ENCODE measurements at regions not wholly inside any gene's neighbourhood (a gene's known extent, or its start where the extent isn't known, plus 50 kb on each side); places are given as distances from the start of the nearest gene placed in this dataset.

DNA sequence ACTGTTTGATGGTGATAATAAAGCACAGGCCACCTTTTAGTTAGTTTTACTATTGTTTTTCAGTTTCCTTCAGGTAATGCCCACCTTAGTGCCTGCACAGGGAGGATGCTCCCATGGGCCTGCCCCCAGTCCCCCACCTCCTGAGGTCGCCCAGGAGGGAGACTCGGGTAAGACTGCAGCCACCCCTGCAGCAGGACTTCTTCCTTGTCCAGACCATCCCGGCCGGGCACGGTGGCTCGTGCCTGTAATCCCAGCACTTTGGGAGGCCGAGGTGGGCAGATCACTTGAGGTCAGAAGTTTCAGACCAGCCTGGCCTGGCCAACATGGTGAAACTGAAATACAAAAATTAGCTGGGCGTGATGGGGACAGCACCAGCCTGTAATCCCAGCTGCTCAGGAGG, 68.1 kb upstream of the TANC1 start:
- TF ChIP-seq, protein P1, sequence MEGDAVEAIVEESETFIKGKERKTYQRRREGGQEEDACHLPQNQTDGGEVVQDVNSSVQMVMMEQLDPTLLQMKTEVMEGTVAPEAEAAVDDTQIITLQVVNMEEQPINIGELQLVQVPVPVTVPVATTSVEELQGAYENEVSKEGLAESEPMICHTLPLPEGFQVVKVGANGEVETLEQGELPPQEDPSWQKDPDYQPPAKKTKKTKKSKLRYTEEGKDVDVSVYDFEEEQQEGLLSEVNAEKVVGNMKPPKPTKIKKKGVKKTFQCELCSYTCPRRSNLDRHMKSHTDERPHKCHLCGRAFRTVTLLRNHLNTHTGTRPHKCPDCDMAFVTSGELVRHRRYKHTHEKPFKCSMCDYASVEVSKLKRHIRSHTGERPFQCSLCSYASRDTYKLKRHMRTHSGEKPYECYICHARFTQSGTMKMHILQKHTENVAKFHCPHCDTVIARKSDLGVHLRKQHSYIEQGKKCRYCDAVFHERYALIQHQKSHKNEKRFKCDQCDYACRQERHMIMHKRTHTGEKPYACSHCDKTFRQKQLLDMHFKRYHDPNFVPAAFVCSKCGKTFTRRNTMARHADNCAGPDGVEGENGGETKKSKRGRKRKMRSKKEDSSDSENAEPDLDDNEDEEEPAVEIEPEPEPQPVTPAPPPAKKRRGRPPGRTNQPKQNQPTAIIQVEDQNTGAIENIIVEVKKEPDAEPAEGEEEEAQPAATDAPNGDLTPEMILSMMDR (IDR thresholded peaks at IDR 0.05; ENCODE audit: low read depth, low read length), result no peak
- no peak overlapping the region for H3K4me3 ChIP-seq (ENCODE audit: low read depth, low read length)
- no peak for DNase-seq
- no peaks in the 10 kb centered on the region for H3K9me3 ChIP-seq
- no peaks in the 10 kb centered on the region for H3K36me3 ChIP-seq
- H3K4me1 ChIP-seq, result 0 out of 2 replicates have a peak, but pooled peaks cover 3% of the 10 kb centered on the region
- H3K27me3 ChIP-seq, result no peaks in the 10 kb centered on the region

DNA sequence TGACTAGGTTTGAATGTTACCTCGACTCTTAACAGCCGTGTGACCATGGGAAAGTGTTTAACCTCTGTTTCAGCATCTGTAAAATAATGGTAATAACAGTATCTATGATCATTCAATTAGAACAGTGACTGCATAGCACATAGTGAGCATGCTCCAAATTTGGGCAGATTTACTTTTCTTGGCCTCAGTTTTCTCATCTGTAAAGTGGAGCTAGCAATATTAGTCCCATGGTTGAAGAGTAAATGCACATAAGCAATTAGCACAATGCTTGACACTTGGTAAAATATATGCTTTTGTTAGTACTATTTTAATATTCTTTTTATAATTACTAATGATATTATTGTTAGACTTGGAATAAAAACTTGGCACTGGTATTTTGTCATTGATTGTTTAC, 66.4 kb upstream of the TANC1 start:
- Histone ChIP-seq H3K27me3 (no peaks in the 10 kb centered on the region), H3K9me3 (no peaks in the 10 kb centered on the region), H3K36me3 (no peaks in the 10 kb centered on the region), H3K4me3 (ENCODE audit: low read depth, low read length) (no peak overlapping the region), H3K4me1 (0 out of 2 replicates have a peak, but pooled peaks cover 3% of the 10 kb centered on the region)
- TF ChIP-seq, protein P1 (IDR thresholded peaks at IDR 0.05; ENCODE audit: low read depth, low read length), result no peak
- no peak for DNase-seq

DNA sequence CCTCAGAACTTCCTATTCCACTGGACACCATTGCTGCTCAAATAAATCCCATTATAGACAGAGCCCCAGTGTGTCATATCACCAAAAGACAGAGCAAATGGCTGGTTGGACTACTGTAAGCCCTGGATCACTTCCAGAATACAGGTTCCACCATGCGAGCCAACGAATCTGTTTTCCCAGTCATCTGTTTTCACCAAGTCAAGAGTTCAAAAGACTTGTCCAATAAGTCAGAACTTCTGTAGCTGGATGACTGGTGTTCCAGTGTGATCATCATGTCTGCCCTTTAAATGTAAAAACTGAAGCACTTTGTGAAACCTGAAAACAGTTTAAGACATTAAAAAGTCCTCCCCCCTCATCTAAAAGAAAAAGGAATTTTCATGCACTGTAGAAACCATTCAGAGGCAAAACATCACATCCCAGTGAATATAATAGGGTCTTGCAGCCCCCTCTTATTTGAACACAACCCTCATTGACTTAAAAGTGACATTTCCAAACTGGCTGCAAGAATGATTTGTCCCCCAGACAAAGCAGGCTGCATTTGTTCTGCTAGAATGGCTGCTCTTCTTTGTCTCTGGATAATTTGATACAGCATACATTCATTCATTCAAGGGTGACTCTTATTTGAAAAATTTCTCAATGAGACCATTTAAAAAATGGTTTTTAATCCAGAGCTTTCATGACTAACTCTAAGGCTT, 64.6 kb upstream of the TANC1 start:
- Histone ChIP-seq H3K4me3 (ENCODE audit: low read depth, low read length) (no peak overlapping the region), H3K27me3 (no peaks in the 10 kb centered on the region), H3K9me3 (no peaks in the 10 kb centered on the region), H3K4me1 (0 out of 2 replicates have a peak, but pooled peaks cover 3% of the 10 kb centered on the region), H3K36me3 (no peaks in the 10 kb centered on the region)
- no peak for DNase-seq
- TF ChIP-seq, protein P1 (IDR thresholded peaks at IDR 0.05; ENCODE audit: low read depth, low read length), result no peak

DNA sequence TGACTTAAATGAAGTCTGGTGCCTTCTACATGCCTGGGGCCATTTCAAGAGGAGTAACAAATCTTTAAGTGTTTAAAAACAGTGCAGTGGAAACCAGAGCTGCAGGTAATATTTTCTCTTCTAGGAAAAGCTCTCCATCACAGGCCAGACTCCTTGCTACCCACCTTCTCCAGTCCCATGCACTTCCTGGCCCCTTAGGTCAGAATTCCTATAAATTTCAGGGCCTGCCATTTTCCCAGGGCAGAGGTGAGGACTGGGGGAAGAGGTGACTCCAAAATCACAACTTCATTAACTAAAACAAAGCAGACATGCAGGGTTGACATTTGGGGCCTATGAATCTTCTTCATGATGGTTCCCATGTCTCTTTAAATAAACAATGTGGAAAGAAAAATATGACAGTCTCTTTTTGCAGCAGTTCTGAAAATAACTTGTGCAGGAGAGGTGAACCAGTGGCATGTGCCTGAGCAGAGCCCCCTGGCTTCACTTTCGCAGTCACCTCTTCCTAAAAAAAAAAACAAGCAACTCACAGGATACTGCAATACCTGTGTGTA, 63.7 kb upstream of the TANC1 start:
- Histone ChIP-seq H3K4me3 (ENCODE audit: low read depth, low read length) (no peak overlapping the region), H3K9me3 (no peaks in the 10 kb centered on the region), H3K27me3 (no peaks in the 10 kb centered on the region), H3K36me3 (no peaks in the 10 kb centered on the region), H3K4me1 (0 out of 2 replicates have a peak, but pooled peaks cover 3% of the 10 kb centered on the region)
- no peak for DNase-seq
- TF ChIP-seq, protein P1 (IDR thresholded peaks at IDR 0.05; ENCODE audit: low read depth, low read length), result no peak

DNA sequence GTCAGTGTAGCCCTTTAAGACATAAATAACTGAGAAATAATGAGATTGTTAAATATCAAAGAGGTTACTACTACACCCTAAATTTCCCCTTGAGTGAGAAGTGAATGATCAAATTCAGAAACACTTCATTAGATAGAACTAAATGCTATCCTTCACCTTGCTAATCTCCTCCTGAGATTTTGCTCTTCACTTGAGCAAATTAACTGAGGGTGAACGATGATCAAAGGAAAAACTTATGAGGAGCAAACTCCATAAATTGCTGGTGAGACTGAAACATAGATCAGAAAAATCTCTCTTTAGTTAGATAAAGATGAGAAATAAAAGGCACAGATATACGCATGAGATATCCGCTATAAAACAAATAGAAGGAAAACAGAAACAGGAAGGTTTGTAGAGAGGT, 63.1 kb upstream of the TANC1 start:
- Histone ChIP-seq H3K36me3 (no peaks in the 10 kb centered on the region), H3K4me1 (0 out of 2 replicates have a peak, but pooled peaks cover 3% of the 10 kb centered on the region), H3K27me3 (no peaks in the 10 kb centered on the region), H3K4me3 (ENCODE audit: low read depth, low read length) (no peak overlapping the region), H3K9me3 (no peaks in the 10 kb centered on the region)
- TF ChIP-seq, protein P1 (IDR thresholded peaks at IDR 0.05; ENCODE audit: low read depth, low read length), result no peak
- DNase-seq, result no peak

DNA sequence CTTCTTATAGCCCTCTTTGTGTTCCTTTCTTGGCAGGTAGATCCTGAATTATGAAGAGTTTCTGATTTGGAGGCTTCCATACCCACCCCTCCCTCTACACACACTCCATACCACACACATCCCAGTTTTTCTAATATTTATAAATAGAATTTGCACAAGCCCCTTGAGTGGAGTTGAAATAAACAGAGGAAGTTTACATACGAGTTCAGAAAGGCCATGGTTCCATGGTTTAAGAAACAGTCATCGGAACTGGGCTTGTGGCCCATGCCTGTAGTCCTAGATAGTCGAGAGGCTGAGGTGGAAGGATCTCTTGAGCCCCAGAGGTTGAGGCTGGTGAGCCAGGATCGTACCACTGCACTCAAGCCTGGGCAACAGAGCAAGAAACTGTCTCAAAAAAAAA, 62.7 kb upstream of the TANC1 start:
- no peaks in the 10 kb centered on the region for H3K36me3 ChIP-seq
- H3K4me1 ChIP-seq, result 0 out of 2 replicates have a peak, but pooled peaks cover 3% of the 10 kb centered on the region
- H3K27me3 ChIP-seq, result no peaks in the 10 kb centered on the region
- TF ChIP-seq, protein P1 (IDR thresholded peaks at IDR 0.05; ENCODE audit: low read depth, low read length), result no peak
- H3K9me3 ChIP-seq, result no peaks in the 10 kb centered on the region
- H3K4me3 ChIP-seq (ENCODE audit: low read depth, low read length), result no peak overlapping the region
- no peak for DNase-seq
